Ascending aorta (tissue), 2 donors: ENCODE measurements at regions not wholly inside any gene's neighbourhood (a gene's known extent, or its start where the extent isn't known, plus 50 kb on each side); places are given as distances from the start of the nearest gene placed in this dataset.

Experiments
- DNase-seq, 2 donors: peaks; one replicate each; pipeline ENCODE4 v3.0.0-alpha.2; 2019; ENCODE audit warnings: low spot score in 2 of 2
- H3K27ac ChIP-seq, 2 donors: fragments of 200-600 bp; sonication (generic); one replicate each; pipeline ENCODE4 v1.5.1; 2016 to 2017; ENCODE audit warnings: mild to moderate bottlenecking in 1 of 2
- H3K27me3 ChIP-seq: fragments of 200-600 bp; sonication (generic); one replicate; pipeline ENCODE4 v1.5.1; 2017
- H3K36me3 ChIP-seq, 2 donors: fragments of 200-600 bp; sonication (generic); one replicate each; pipeline ENCODE4 v1.5.1; 2016
- H3K4me1 ChIP-seq, 2 donors: fragments of 200-600 bp; sonication (generic); one replicate each; pipeline ENCODE4 v1.5.1; 2016 to 2017; ENCODE audit warnings: mild to moderate bottlenecking in 1 of 2
- H3K4me3 ChIP-seq, 2 donors: fragments of 200-600 bp; sonication (generic); one replicate each; pipeline ENCODE4 v1.5.1; 2016 to 2017; ENCODE audit warnings: mild to moderate bottlenecking in 1 of 2
- H3K9me3 ChIP-seq, 2 donors: fragments of 200-600 bp; sonication (generic); one replicate each; pipeline ENCODE4 v1.5.1; 2016
- intact Hi-C: fragments of 100-400 bp; cut with DNase I; formaldehyde crosslinking; loops from one replicate; pipeline ENCODE4 v1.15.1; 2023
- TF ChIP-seq, protein P1 (sequence below), 3 experiments: fragments of 200-600 bp in 2 of 3; fragments of 450-650 bp in 1 of 3; sonication (generic) in 2 of 3; IDR thresholded peaks; one replicate each; pipeline ENCODE4 v1.5.1; 2016 to 2019; ENCODE audit warnings: antibody characterized with exemption in 3 of 3, mild to moderate bottlenecking in 1 of 3, moderate library complexity in 1 of 3

DNA sequence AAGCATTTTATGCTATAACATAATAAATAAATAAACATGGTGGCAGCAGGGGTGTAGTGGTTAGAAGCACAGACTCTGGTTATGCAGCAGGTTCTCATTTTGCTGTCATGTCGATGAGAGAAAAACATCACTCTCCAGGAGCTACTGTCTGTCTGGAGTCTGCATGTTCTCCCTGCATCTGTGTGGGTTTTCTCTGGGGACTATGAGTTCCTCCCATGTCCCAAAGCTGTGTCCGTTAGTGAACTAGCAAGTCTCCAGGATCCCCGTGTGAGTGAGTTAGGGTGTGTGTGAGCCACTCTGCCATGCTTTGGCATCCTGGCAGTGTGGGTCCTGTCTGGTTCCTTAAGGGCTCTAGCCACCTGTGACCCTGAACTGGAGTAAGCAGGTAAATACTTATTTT is 585.6 kb upstream of the AGA start:
- no peak overlapping the region for H3K4me3 ChIP-seq
- TF ChIP-seq, protein P1, sequence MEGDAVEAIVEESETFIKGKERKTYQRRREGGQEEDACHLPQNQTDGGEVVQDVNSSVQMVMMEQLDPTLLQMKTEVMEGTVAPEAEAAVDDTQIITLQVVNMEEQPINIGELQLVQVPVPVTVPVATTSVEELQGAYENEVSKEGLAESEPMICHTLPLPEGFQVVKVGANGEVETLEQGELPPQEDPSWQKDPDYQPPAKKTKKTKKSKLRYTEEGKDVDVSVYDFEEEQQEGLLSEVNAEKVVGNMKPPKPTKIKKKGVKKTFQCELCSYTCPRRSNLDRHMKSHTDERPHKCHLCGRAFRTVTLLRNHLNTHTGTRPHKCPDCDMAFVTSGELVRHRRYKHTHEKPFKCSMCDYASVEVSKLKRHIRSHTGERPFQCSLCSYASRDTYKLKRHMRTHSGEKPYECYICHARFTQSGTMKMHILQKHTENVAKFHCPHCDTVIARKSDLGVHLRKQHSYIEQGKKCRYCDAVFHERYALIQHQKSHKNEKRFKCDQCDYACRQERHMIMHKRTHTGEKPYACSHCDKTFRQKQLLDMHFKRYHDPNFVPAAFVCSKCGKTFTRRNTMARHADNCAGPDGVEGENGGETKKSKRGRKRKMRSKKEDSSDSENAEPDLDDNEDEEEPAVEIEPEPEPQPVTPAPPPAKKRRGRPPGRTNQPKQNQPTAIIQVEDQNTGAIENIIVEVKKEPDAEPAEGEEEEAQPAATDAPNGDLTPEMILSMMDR (IDR thresholded peaks at IDR 0.05): no peak
- H3K27me3 ChIP-seq: no peaks in the 10 kb centered on the region
- H3K9me3 ChIP-seq: no peaks in the 10 kb centered on the region
- intact Hi-C loops: no loop called here
- no peaks in the 10 kb centered on the region for H3K36me3 ChIP-seq
- H3K4me1 ChIP-seq: no peaks in the 10 kb centered on the region
- H3K27ac ChIP-seq: no peak overlapping the region
- no peak for DNase-seq

DNA sequence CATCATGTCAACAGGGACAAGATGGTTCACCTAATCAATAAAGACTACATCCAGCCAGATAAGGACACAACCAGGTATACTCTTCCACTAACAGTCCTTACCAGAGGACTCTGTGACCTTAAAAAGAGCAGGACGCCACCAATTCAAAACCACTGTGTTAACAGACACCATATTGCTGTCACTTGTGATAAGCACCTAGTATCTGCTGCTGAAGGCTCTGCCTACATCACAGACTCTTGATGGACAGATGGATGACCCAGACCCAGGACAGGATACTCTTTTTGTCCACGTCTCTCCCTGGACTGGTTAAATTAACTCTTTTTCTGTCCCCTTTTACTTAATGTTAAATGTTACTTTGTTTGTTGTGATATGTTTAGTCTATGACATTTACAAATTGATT is 586.2 kb upstream of the AGA start:
- H3K4me3 ChIP-seq: no peak overlapping the region
- TF ChIP-seq, protein P1 (IDR thresholded peaks at IDR 0.05): no peak
- peak overlapping the region in 1 of 2 donors; percentile 5 for H3K27ac ChIP-seq
- DNase-seq: no peak
- intact Hi-C loops: no loop called here
- H3K9me3 ChIP-seq: no peaks in the 10 kb centered on the region
- no peaks in the 10 kb centered on the region for H3K4me1 ChIP-seq
- no peaks in the 10 kb centered on the region for H3K27me3 ChIP-seq
- H3K36me3 ChIP-seq: no peaks in the 10 kb centered on the region

DNA sequence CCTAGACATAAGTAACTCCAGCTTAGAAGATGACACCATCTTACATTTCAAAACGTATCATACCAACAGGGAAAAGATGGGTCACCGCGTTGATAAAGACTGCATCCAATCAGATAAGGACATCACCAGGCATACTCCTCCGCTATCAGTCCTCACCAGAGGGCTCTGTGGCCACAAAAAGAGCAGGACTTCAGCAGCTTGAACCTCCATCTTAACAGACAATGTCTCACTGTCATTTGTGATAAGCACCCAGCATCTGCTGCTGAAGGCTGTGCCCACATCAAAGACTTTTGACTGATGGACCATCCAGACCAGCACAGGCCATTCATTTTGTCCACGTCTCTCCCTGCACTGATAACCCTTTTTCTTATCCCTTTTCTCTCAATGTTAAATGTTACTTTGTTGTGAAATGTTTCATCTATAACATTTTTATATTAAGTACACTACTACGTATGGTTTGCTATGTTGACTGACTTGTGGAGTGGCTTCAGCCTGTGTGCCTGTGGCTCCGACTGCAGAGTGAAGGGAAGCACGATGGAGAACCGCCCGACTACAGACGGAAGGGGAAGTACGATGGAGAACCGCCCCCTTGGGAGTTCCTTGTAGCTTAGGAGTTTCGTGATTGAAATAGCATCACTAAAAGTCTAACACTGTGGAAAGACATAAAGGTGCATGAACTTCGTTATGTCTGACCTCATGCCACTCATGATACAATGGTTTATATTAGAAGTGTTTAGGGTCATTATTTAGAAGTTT is 595.4 kb upstream of the AGA start:
- H3K4me3 ChIP-seq: no peak overlapping the region
- TF ChIP-seq, protein P1 (IDR thresholded peaks at IDR 0.05): no peak
- no peaks in the 10 kb centered on the region for H3K9me3 ChIP-seq
- no peaks in the 10 kb centered on the region for H3K27me3 ChIP-seq
- no peaks in the 10 kb centered on the region for H3K36me3 ChIP-seq
- no peak overlapping the region for H3K27ac ChIP-seq
- no peak for DNase-seq
- intact Hi-C loops: no loop called here
- no peaks in the 10 kb centered on the region for H3K4me1 ChIP-seq

DNA sequence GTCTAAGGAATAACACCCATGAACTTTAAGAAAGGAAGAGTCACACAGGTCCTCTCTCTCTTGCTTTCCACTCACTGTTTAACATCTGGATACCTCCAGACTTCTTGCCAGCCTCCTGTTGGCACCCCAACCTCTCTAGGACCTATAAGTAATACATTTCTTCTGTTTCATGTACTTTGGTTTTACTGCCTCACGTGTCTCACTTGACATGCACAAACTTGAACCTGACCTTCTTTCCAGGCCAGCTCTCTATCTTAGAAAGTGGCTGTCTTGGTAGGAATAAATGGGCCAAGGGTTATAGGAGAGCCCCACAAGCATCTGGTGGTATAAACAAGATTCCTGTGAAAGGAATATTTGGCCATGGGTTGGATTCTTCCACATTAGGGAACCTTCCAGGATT is 614.8 kb upstream of the AGA start:
- no peaks in the 10 kb centered on the region for H3K36me3 ChIP-seq
- H3K27ac ChIP-seq: no peak overlapping the region
- no peaks in the 10 kb centered on the region for H3K4me1 ChIP-seq
- intact Hi-C loops: no loop called here
- TF ChIP-seq, protein P1 (IDR thresholded peaks at IDR 0.05): no peak
- H3K9me3 ChIP-seq: no peaks in the 10 kb centered on the region
- DNase-seq: no peak
- no peak overlapping the region for H3K4me3 ChIP-seq
- no peaks in the 10 kb centered on the region for H3K27me3 ChIP-seq

DNA sequence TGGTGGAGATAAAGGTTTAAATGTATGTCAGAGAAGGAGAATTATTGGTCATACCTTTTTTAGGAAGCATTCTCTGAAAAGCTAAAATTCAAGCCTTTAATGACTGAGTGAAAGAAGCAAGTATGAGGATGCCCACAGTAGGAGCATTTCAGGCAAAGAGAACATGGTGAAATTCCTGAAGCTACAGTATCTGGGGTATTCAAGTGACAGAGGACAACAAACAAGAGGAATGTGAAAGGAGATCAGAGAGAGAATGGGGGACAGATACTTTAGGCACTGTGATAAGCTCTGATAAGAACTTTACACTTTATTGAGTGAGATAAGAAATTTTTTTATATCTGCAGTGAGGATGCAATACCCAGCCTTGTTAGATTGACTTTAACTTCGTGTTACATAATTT is 621.3 kb upstream of the AGA start:
- no peaks in the 10 kb centered on the region for H3K36me3 ChIP-seq
- no peaks in the 10 kb centered on the region for H3K4me1 ChIP-seq
- no peak for DNase-seq
- TF ChIP-seq, protein P1 (IDR thresholded peaks at IDR 0.05): no peak
- intact Hi-C loops: no loop called here
- no peak overlapping the region for H3K27ac ChIP-seq
- H3K27me3 ChIP-seq: no peaks in the 10 kb centered on the region
- no peak overlapping the region for H3K4me3 ChIP-seq
- H3K9me3 ChIP-seq: no peaks in the 10 kb centered on the region
